SH-SY5Y (cell line): ENCODE measurements at regions not wholly inside any gene's neighbourhood (a gene's known extent, or its start where the extent isn't known, plus 50 kb on each side); places are given as distances from the start of the nearest gene placed in this dataset.

Experiments
- GATA2 ChIP-seq: IDR thresholded peaks from 2 replicates; pipeline ENCODE4 v1.6.1; 2011; ENCODE audit warnings: mild to moderate bottlenecking, low read depth, low read length
- GATA3 ChIP-seq: IDR thresholded peaks from 2 replicates; pipeline ENCODE4 v1.6.1; 2011; ENCODE audit warnings: low read depth, mild to moderate bottlenecking, low read length, moderate library complexity

DNA sequence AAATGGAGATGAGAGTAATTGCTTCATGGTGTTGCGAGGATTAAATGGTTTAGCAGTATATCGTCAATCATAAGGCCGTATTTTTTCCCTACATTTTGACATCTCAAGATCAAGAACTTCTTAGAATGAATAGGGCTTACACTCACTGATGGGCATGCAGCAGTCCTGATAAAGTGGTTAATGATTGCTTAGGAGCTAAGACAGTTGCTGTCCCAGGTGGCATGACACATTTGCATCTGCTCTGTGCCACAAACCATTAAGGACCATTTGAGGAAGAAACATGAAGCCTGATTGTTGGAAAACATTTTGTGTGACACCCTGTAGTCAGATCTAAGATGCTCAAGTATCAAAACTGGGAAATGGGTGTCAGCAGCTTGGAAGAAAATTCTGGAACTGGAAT, 81.0 kb upstream of the SGIP1 start:
- TF ChIP-seq GATA2 (no peak), GATA3 (no peak)
